IMR-90 (cell line): ENCODE measurements at regions not wholly inside any gene's neighbourhood (a gene's known extent, or its start where the extent isn't known, plus 50 kb on each side); places are given as distances from the start of the nearest gene placed in this dataset.

Experiments used
- ATAC-seq: fragments of 200-7000 bp; cut with Tn5 transposase; 2 replicates; pipeline ENCODE4 v1.9.1; 2020; ENCODE audit warnings: low read depth, mild to moderate bottlenecking, moderate library complexity
- BruUV-seq: library from RNA; stranded (reverse); fragments of 400-500 nt; replicated peaks from 2 replicates; lab custom pipeline; 2021; lab: Mats Ljungman, UMichigan
- CTCF ChIA-PET: fragments of 300-600 bp; formaldehyde crosslinking; extraction: SDS; loops from one replicate; lab custom pipeline; 2021; ENCODE audit warnings: antibody characterized with exemption; lab: Yijun Ruan, JAX
- POLR2A ChIA-PET: fragments of 300-600 bp; sonication (Branson Sonifier 250); formaldehyde crosslinking; loops from one replicate; lab custom pipeline; 2022; ENCODE audit warnings: antibody characterized with exemption; ENCODE audit not compliant: unreplicated experiment; lab: Charles Lee
- DNase-seq: peaks from one replicate; pipeline ENCODE4 v3.0.0; 2013
- H2AFZ ChIP-seq: replicated peaks from 2 replicates; pipeline ENCODE3; 2013; ENCODE audit warnings: low read length, mild to moderate bottlenecking; ENCODE audit not compliant: poor library complexity
- H2AK5ac ChIP-seq: 2 replicates; pipeline ENCODE4 v1.6.1; 2013; ENCODE audit warnings: low read depth, low read length, inconsistent platforms
- H2AK9ac ChIP-seq: replicated peaks from 2 replicates; pipeline ENCODE3; 2013; ENCODE audit warnings: mild to moderate bottlenecking, low read depth, low read length, moderate library complexity; ENCODE audit not compliant: poor library complexity
- H2BK120ac ChIP-seq: 2 replicates; pipeline ENCODE4 v1.6.1; 2013; ENCODE audit warnings: low read depth, low read length, inconsistent platforms
- H2BK15ac ChIP-seq: 3 replicates; pipeline ENCODE4 v1.6.1; 2013; ENCODE audit warnings: low read depth, low read length, inconsistent platforms
- H2BK20ac ChIP-seq: 2 replicates; pipeline ENCODE4 v1.6.1; 2013; ENCODE audit warnings: low read depth, mild to moderate bottlenecking, inconsistent platforms, low read length, moderate library complexity
- H2BK5ac ChIP-seq: 2 replicates; pipeline ENCODE4 v1.6.1; 2013; ENCODE audit warnings: mild to moderate bottlenecking, low read depth, low read length, inconsistent platforms; ENCODE audit not compliant: poor library complexity, severe bottlenecking
- H3K14ac ChIP-seq: replicated peaks from 2 replicates; pipeline ENCODE4 v1.6.1; 2013; ENCODE audit warnings: low read depth, low read length, inconsistent platforms
- H3K18ac ChIP-seq: 2 replicates; pipeline ENCODE4 v1.6.1; 2013; ENCODE audit warnings: low read depth, low read length, control low read depth
- H3K23ac ChIP-seq: 2 replicates; pipeline ENCODE4 v1.6.1; 2013; ENCODE audit warnings: low read depth, low read length, inconsistent platforms
- H3K27ac ChIP-seq: 2 replicates; pipeline ENCODE4 v1.5.1; 2013; ENCODE audit warnings: mild to moderate bottlenecking, control low read depth, low read length; ENCODE audit not compliant: insufficient read depth
- H3K27me3 ChIP-seq: 2 replicates; pipeline ENCODE4 v1.6.1; 2013; ENCODE audit warnings: low read length; ENCODE audit not compliant: control insufficient read depth, insufficient read depth
- H3K36me3 ChIP-seq: 2 replicates; pipeline ENCODE4 v1.6.1; 2013; ENCODE audit warnings: low read length, mixed read lengths; ENCODE audit not compliant: control insufficient read depth, insufficient read depth
- H3K4ac ChIP-seq: 2 replicates; pipeline ENCODE4 v1.6.1; 2013; ENCODE audit warnings: low read depth, low read length, inconsistent platforms
- H3K4me1 ChIP-seq: 2 replicates; pipeline ENCODE4 v1.6.1; 2013; ENCODE audit warnings: low read length, mixed read lengths; ENCODE audit not compliant: control insufficient read depth, insufficient read depth
- H3K4me2 ChIP-seq: 2 replicates; pipeline ENCODE4 v1.6.1; 2013; ENCODE audit warnings: low read depth, mild to moderate bottlenecking, control low read depth, low read length, moderate library complexity
- H3K4me3 ChIP-seq: 2 replicates; pipeline ENCODE4 v1.5.1; 2013; ENCODE audit warnings: low read depth, mild to moderate bottlenecking, control low read depth, low read length, moderate library complexity; ENCODE audit not compliant: insufficient read depth
- H3K56ac ChIP-seq: 2 replicates; pipeline ENCODE4 v1.6.1; 2013; ENCODE audit warnings: low read length, inconsistent platforms; ENCODE audit not compliant: insufficient read depth; ENCODE audit errors: extremely low read depth
- H3K79me1 ChIP-seq, 2 experiments: 2 replicates each; pipeline ENCODE4 v1.6.1; 2013; ENCODE audit warnings: low read length in 2 of 2, inconsistent platforms in 1 of 2, low read depth in 1 of 2
- H3K9ac ChIP-seq: 2 replicates; pipeline ENCODE4 v1.6.1; 2013; ENCODE audit warnings: low read depth, low read length, control low read depth
- H3K9me1 ChIP-seq: 2 replicates; pipeline ENCODE4 v1.6.1; 2013; ENCODE audit warnings: low read length, inconsistent platforms; ENCODE audit not compliant: insufficient read depth
- H3K9me3 ChIP-seq: 2 replicates; pipeline ENCODE4 v1.6.1; 2013; ENCODE audit warnings: low read length; ENCODE audit not compliant: control insufficient read depth, insufficient read depth
- H4K20me1 ChIP-seq: 2 replicates; pipeline ENCODE4 v1.6.1; 2013; ENCODE audit warnings: low read length, inconsistent platforms; ENCODE audit not compliant: insufficient read depth
- H4K5ac ChIP-seq: 2 replicates; pipeline ENCODE4 v1.6.1; 2013; ENCODE audit warnings: mild to moderate bottlenecking, low read depth, low read length, control low read depth
- H4K8ac ChIP-seq, 2 experiments: 2 replicates each; pipeline ENCODE4 v1.6.1; 2013; ENCODE audit warnings: low read depth in 2 of 2, low read length in 2 of 2, control low read depth in 1 of 2, inconsistent platforms in 1 of 2
- H4K91ac ChIP-seq: 2 replicates; pipeline ENCODE4 v1.6.1; 2013; ENCODE audit warnings: low read depth, low read length, inconsistent platforms; ENCODE audit not compliant: insufficient read depth
- BHLHE40 ChIP-seq: fragments of 150-350 bp; IDR thresholded peaks from 2 replicates; pipeline ENCODE4 v1.6.1; 2016; ENCODE audit warnings: mild to moderate bottlenecking, low read depth, low read length
- CEBPB ChIP-seq: IDR thresholded peaks from 2 replicates; pipeline ENCODE4 v1.6.1; 2012; ENCODE audit warnings: low read depth, low read length, improper control_type of control experiment
- FOS ChIP-seq: fragments of 150-350 bp; IDR thresholded peaks from 2 replicates; pipeline ENCODE4 v1.6.1; 2016; ENCODE audit warnings: low read depth, low read length
- NFE2L2 ChIP-seq: fragments of 150-350 bp; IDR thresholded peaks from 2 replicates; pipeline ENCODE4 v1.6.1; 2016; ENCODE audit warnings: low read depth, mild to moderate bottlenecking, low read length
- RAD21 ChIP-seq: IDR thresholded peaks from 2 replicates; pipeline ENCODE4 v1.6.1; 2012; ENCODE audit warnings: low read length, improper control_type of control experiment
- RCOR1 ChIP-seq: IDR thresholded peaks from 2 replicates; pipeline ENCODE4 v1.6.1; 2012; ENCODE audit warnings: mild to moderate bottlenecking, low read length, improper control_type of control experiment; ENCODE audit not compliant: insufficient replicate concordance
- RFX5 ChIP-seq: IDR thresholded peaks from 2 replicates; pipeline ENCODE4 v1.8.0; 2012; ENCODE audit warnings: low read depth, mild to moderate bottlenecking, low read length, moderate library complexity
- SMC3 ChIP-seq: fragments of 150-350 bp; IDR thresholded peaks from 2 replicates; pipeline ENCODE4 v1.6.1; 2016; ENCODE audit warnings: low read depth, mild to moderate bottlenecking, antibody characterized with exemption, low read length, moderate library complexity
- USF2 ChIP-seq: fragments of 150-350 bp; IDR thresholded peaks from 2 replicates; pipeline ENCODE4 v1.6.1; 2017; ENCODE audit warnings: mild to moderate bottlenecking, antibody characterized with exemption, low read length, low read depth
- WGBS, 2 experiments: methylation state at CpG; one replicate each; pipeline versions ENCODE4 v1.1.5 to v1.1.7; 2013; ENCODE audit warnings: missing lambda C conversion rate in 2 of 2; ENCODE audit not compliant: insufficient read length in 1 of 2; ENCODE audit errors: extremely low coverage in 2 of 2; 5-methylcytosine and 5-hydroxymethylcytosine counted together
- dilution Hi-C: fragments of 300-500 bp; cut with HindIII; formaldehyde crosslinking; loops from one replicate; pipeline ENCODE4 v1.14.3; 2018; ENCODE audit warnings: low sequenced_read_pairs; ENCODE audit not compliant: unreplicated experiment
- in situ Hi-C: fragments of 300-500 bp; cut with MboI; formaldehyde crosslinking; loops from 3 replicates; pipeline ENCODE4 v1.14.3; 2019; ENCODE audit warnings: low sequenced_read_pairs, inconsistent platforms, mixed read lengths
- intact Hi-C: fragments of 100-400 bp; cut with micrococcal nuclease; formaldehyde crosslinking; loops from 2 replicates; pipeline ENCODE4 v1.10.0; 2022

GRCh38 chr11:23313001-23313400 lies 452.7 kb upstream of the CCDC179 start:
- no peak for TF ChIP-seq FOS
- TF ChIP-seq NFE2L2, result no peak
- TF ChIP-seq CEBPB, result no peak
- TF ChIP-seq BHLHE40, result no peak
- no peak for TF ChIP-seq RAD21
- no peak for TF ChIP-seq RCOR1
- TF ChIP-seq SMC3, result no peak
- TF ChIP-seq RFX5, result no peak
- no peak for TF ChIP-seq USF2
- Histone ChIP-seq H2BK120ac (peak overlapping the region; percentile 95), H3K4me3 (no peak overlapping the region), H4K5ac (no peak overlapping the region; the same call in 1 of the 2 replicates), H2AK5ac (no peak overlapping the region), H2BK15ac (peak overlapping the region; percentile 25; the same call in 1 of the 3 replicates), H3K23ac (peak overlapping the region; percentile 89), H3K79me1 (no peaks in the 10 kb centered on the region), H3K9me1 (no peaks in the 10 kb centered on the region), H2BK5ac (peak overlapping the region; percentile 57), H3K36me3 (no peaks in the 10 kb centered on the region), H2BK20ac (peak overlapping the region; percentile 95), H4K8ac (peak overlapping the region; percentile 61 to 81; a peak in 3 of 4 replicates), H4K91ac (peak overlapping the region; percentile 64; the same call in 1 of the 2 replicates), H2AK9ac (no peak overlapping the region), H3K56ac (peak overlapping the region; percentile 51; the same call in 1 of the 2 replicates), H3K27ac (no peak overlapping the region), H3K4me1 (peaks cover 4% of the 10 kb centered on the region), H3K4me2 (no peak overlapping the region), H3K14ac (peak overlapping the region; percentile 96), H3K27me3 (no peaks in the 10 kb centered on the region), H3K4ac (peak overlapping the region; percentile 75; the same call in 1 of the 2 replicates), H3K18ac (peak overlapping the region; percentile 74; the same call in 1 of the 2 replicates), H3K9ac (no peak overlapping the region), H4K20me1 (no peaks in the 10 kb centered on the region), H2AFZ (no peak overlapping the region), H3K9me3 (no peaks in the 10 kb centered on the region)
- intact Hi-C loops (no loop called here), in situ Hi-C loops (no loop called here), dilution Hi-C loops (no loop called here)
- WGBS, 2 experiments, result no CpG with 5 or more reads among the region's 1 CpG
- POLR2A ChIA-PET, result no interaction called here
- ATAC-seq (no peak), DNase-seq (no peak)
- BruUV-seq, result no TSS peak
- CTCF ChIA-PET, result no interaction called here
